Neural cell (in vitro differentiated cells): ENCODE measurements at regions not wholly inside any gene's neighbourhood (a gene's known extent, or its start where the extent isn't known, plus 50 kb on each side); places are given as distances from the start of the nearest gene placed in this dataset.

Source experiments
- CTCF ChIP-seq: fragments of 450-650 bp; IDR thresholded peaks from 2 replicates; pipeline ENCODE4 v1.5.1; 2014; ENCODE audit warnings: antibody characterized with exemption, mild to moderate bottlenecking, moderate library complexity; ENCODE audit not compliant: poor library complexity, severe bottlenecking
- TAF1 ChIP-seq: IDR thresholded peaks from 2 replicates; pipeline ENCODE4 v1.6.1; 2012; ENCODE audit warnings: low read depth

- TF ChIP-seq CTCF (no peak), TAF1 (no peak)
Observed at GRCh38 chr2:156206355-156206754, 126.2 kb downstream of the NR4A2 start.
